ENCODE measurements at regions not wholly inside any gene's neighbourhood (a gene's known extent, or its start where the extent isn't known, plus 50 kb on each side); places are given as distances from the start of the nearest gene placed in this dataset.

DNA sequence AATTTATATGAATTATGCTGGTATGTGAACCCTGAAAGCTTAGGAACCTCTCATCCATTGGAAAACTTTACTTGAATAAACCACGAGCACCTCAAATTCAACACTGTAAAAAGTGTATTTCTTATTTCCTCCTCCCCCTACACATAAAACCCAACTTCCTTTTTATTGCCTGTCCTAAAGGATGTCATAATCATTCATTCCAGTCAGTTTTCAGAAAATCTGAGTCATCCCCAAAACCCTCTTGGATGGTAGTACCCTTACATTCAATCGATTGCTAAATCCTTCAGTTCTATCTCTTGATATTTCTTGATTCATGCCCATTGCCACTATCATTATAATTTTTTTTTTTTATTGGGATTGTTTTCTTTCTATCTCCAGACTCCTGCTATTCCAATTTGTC lies 91.1 kb upstream of the ATP8A1 start:
- no peak for TF ChIP-seq CTCF (IDR thresholded peaks at IDR 0.05; ENCODE audit: insufficient read depth, low read length, poor library complexity, severe bottlenecking)
- TF ChIP-seq EZH2phosphoT487 (conservative IDR thresholded peaks at IDR 0.05; ENCODE audit: low read length) = no peak
